ENCODE measurements at regions not wholly inside any gene's neighbourhood (a gene's known extent, or its start where the extent isn't known, plus 50 kb on each side); places are given as distances from the start of the nearest gene placed in this dataset.

GRCh38 chr2:207352978-207353671 lies 176.6 kb upstream of the CREB1 start:
- TF ChIP-seq HIVEP1 (CRISPR knock-in tag; IDR thresholded peaks at IDR 0.05) = no peak
- TF ChIP-seq TARDBP (IDR thresholded peaks at IDR 0.05) = no peak
- no peak for TF ChIP-seq CTCF (IDR thresholded peaks at IDR 0.05 in 2 of 3, conservative IDR thresholded peaks at IDR 0.05 in 1 of 3; ENCODE audit: insufficient read depth in 2 of 3, low read depth in 1 of 3, low read length in 3 of 3)
- TF ChIP-seq POLR2AphosphoS5 (IDR thresholded peaks at IDR 0.05; ENCODE audit: control insufficient read depth, insufficient read depth, low read depth, low read length) = no peak
- TF ChIP-seq NFYB (IDR thresholded peaks at IDR 0.05; ENCODE audit: extremely low read depth, insufficient read length) = no peak
- no peak for TF ChIP-seq EZH2 (IDR thresholded peaks at IDR 0.05; ENCODE audit: borderline replicate concordance, low read depth, low read length)
- TF ChIP-seq RBM39 (optimal IDR thresholded peaks at IDR 0.05; ENCODE audit: low read depth, low read length) = no peak
- no peak for TF ChIP-seq ZSCAN29 (IDR thresholded peaks at IDR 0.05)

All from K562 (cell line).